BE2C (cell line): ENCODE measurements at regions not wholly inside any gene's neighbourhood (a gene's known extent, or its start where the extent isn't known, plus 50 kb on each side); places are given as distances from the start of the nearest gene placed in this dataset.

Source experiments
- DNase-seq: peaks from one replicate; pipeline ENCODE4 v3.0.0-alpha.2; 2020
- H3K27me3 ChIP-seq: fragments of 250-450 bp; sonication (Bioruptor Pico); 2 replicates; pipeline ENCODE4 v1.5.1; 2020; ENCODE audit warnings: mild to moderate bottlenecking
- H3K36me3 ChIP-seq: fragments of 250-450 bp; sonication (Bioruptor Pico); 2 replicates; pipeline ENCODE4 v1.5.1; 2020; ENCODE audit warnings: mild to moderate bottlenecking
- H3K4me1 ChIP-seq: fragments of 250-450 bp; sonication (Bioruptor Pico); 2 replicates; pipeline ENCODE4 v1.5.1; 2020
- H3K4me3 ChIP-seq: 2 replicates; pipeline ENCODE4 v1.5.1; 2011; ENCODE audit warnings: low read depth, low read length
- H3K9me3 ChIP-seq: fragments of 250-450 bp; sonication (Bioruptor Pico); 2 replicates; pipeline ENCODE4 v1.5.1; 2020
- CTCF ChIP-seq: IDR thresholded peaks from 2 replicates; pipeline ENCODE4 v1.5.1; 2012; ENCODE audit warnings: mild to moderate bottlenecking, low read depth, low read length

- DNase-seq, result no peak
- Histone ChIP-seq H3K36me3 (no peaks in the 10 kb centered on the region), H3K27me3 (peaks cover 24% of the 10 kb centered on the region), H3K4me3 (no peak overlapping the region), H3K9me3 (no peaks in the 10 kb centered on the region), H3K4me1 (no peaks in the 10 kb centered on the region)
- no peak for TF ChIP-seq CTCF
These were observed 97.3 kb downstream of the FOXB1 start for GRCh38 chr15:60101416-60101815.

- TF ChIP-seq CTCF, result no peak
- Histone ChIP-seq H3K9me3 (no peaks in the 10 kb centered on the region), H3K4me3 (no peak overlapping the region), H3K36me3 (no peaks in the 10 kb centered on the region), H3K27me3 (peaks cover 25% of the 10 kb centered on the region), H3K4me1 (no peaks in the 10 kb centered on the region)
- DNase-seq, result no peak
These were observed 98.6 kb downstream of the FOXB1 start for GRCh38 chr15:60102748-60103147.

- Histone ChIP-seq H3K4me3 (no peak overlapping the region), H3K27me3 (peaks cover 24% of the 10 kb centered on the region), H3K9me3 (no peaks in the 10 kb centered on the region), H3K4me1 (no peaks in the 10 kb centered on the region), H3K36me3 (no peaks in the 10 kb centered on the region)
- no peak for DNase-seq
- no peak for TF ChIP-seq CTCF
These were observed 106.8 kb downstream of the FOXB1 start for GRCh38 chr15:60110909-60111308.

GRCh38 chr15:60115579-60116380 lies 111.7 kb downstream of the FOXB1 start:
- peaks cover 47% of the 10 kb centered on the region for H3K27me3 ChIP-seq
- no peak for TF ChIP-seq CTCF
- no peaks in the 10 kb centered on the region for H3K4me1 ChIP-seq
- no peak overlapping the region for H3K4me3 ChIP-seq
- H3K36me3 ChIP-seq, result no peaks in the 10 kb centered on the region
- DNase-seq, result no peak
- H3K9me3 ChIP-seq, result no peaks in the 10 kb centered on the region; the same call in 1 of the 2 replicates

- DNase-seq, result no peak
- no peak for TF ChIP-seq CTCF
- H3K36me3 ChIP-seq, result no peaks in the 10 kb centered on the region
- no peaks in the 10 kb centered on the region for H3K4me1 ChIP-seq
- no peaks in the 10 kb centered on the region; the same call in 1 of the 2 replicates for H3K9me3 ChIP-seq
- H3K4me3 ChIP-seq, result no peak overlapping the region
- peaks cover 50% of the 10 kb centered on the region for H3K27me3 ChIP-seq
These were observed 112.5 kb downstream of the FOXB1 start for GRCh38 chr15:60116456-60117089.

- no peak overlapping the region for H3K4me3 ChIP-seq
- H3K4me1 ChIP-seq, result no peaks in the 10 kb centered on the region
- no peak for DNase-seq
- no peaks in the 10 kb centered on the region; the same call in 1 of the 2 replicates for H3K9me3 ChIP-seq
- no peak for TF ChIP-seq CTCF
- H3K27me3 ChIP-seq, result peaks cover 52% of the 10 kb centered on the region
- H3K36me3 ChIP-seq, result no peaks in the 10 kb centered on the region
These were observed 114.0 kb downstream of the FOXB1 start for GRCh38 chr15:60118146-60118545.
